Activated naive CD8-positive, alpha-beta T cell treated with anti-CD3 and anti-CD28 coated beads for 36 hours (primary cell): ENCODE measurements at regions not wholly inside any gene's neighbourhood (a gene's known extent, or its start where the extent isn't known, plus 50 kb on each side); places are given as distances from the start of the nearest gene placed in this dataset.
"Not testable (repeated sequence)": the region's sequence is repeated elsewhere in the genome, so short reads cannot be mapped to it uniquely, and the experiment has no call there.

Experiments used
- DNase-seq: peaks from one replicate; pipeline ENCODE4 v3.0.0; 2021
- H3K27ac Mint-ChIP-seq: one replicate; pipeline ENCODE4 v1.8.0; 2022; ENCODE audit warnings: mild to moderate bottlenecking, moderate library complexity, mixed read lengths
- H3K27me3 Mint-ChIP-seq: one replicate; pipeline ENCODE4 v1.8.0; 2022; ENCODE audit warnings: mild to moderate bottlenecking, mixed read lengths
- H3K36me3 Mint-ChIP-seq: one replicate; pipeline ENCODE4 v1.8.0; 2021; ENCODE audit warnings: mild to moderate bottlenecking, mixed read lengths
- H3K4me1 Mint-ChIP-seq: one replicate; pipeline ENCODE4 v1.8.0; 2021; ENCODE audit warnings: mixed read lengths
- H3K4me3 Mint-ChIP-seq: one replicate; pipeline ENCODE4 v1.8.0; 2022; ENCODE audit warnings: mild to moderate bottlenecking, moderate library complexity, mixed read lengths
- H3K9me3 Mint-ChIP-seq: one replicate; pipeline ENCODE4 v1.8.0; 2022; ENCODE audit warnings: mixed read lengths

GRCh38 chr1:149248610-149249009 lies 145.3 kb upstream of the NBPF9 start:
- not testable (repeated sequence) for H3K9me3 Mint-ChIP-seq, H3K4me1 Mint-ChIP-seq, H3K27ac Mint-ChIP-seq

GRCh38 chr1:149249850-149250467 lies 146.6 kb upstream of the NBPF9 start:
- not testable (repeated sequence) for H3K4me3 Mint-ChIP-seq, H3K4me1 Mint-ChIP-seq, H3K27me3 Mint-ChIP-seq, H3K27ac Mint-ChIP-seq, H3K36me3 Mint-ChIP-seq, DNase-seq, H3K9me3 Mint-ChIP-seq

More at GRCh38 chr1:149248610-149249009, 145.3 kb upstream of the NBPF9 start:
- H3K27me3 Mint-ChIP-seq, DNase-seq, H3K4me3 Mint-ChIP-seq, H3K36me3 Mint-ChIP-seq: not testable (repeated sequence)

DNA sequence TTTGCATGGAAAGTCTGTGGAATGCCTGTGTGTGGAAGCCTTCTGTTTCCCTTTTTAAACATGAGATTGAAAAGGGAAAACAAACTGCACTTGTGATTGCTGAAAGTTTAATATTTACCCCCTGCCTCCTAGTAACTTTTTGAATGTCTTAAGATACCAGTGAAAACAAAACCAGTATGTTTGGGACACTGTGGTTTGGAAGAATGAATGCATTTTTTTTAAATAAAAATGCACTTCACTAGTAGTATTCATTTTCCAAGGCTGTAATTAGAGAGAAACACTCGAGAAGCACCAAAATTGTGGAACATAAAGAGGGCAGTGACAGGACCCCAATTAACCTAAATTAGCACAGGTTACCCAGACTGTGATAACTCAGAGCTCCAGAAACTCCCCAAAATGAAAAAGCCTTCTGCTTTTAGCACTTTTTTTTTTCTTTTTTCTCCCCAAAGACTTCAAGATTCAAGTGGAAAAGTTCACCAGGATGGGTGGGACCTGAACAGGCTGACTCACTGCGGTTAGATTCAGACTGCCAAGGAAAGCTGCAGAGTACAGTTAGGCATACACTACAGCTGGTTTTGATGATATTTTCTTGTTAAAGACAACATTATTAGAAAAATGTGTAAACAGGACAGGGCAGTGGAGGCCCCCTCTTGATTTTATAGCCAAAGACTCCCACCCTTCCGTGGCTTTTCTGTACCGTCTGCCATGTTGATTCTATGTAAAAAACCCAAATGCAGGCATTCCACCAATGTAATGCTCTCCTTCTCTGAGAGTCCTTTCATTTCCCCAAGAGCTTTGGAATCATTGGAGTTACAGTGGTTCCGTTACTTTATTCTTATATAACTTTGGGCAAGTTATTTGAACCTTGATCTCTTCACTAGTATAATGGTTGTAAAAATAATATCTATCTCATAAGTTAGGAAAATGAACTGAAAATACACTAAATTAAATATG lies 151.8 kb upstream of the NBPF9 start:
- H3K27me3 Mint-ChIP-seq, H3K27ac Mint-ChIP-seq, H3K9me3 Mint-ChIP-seq, H3K4me3 Mint-ChIP-seq, DNase-seq, H3K4me1 Mint-ChIP-seq, H3K36me3 Mint-ChIP-seq: not testable (repeated sequence)

DNA sequence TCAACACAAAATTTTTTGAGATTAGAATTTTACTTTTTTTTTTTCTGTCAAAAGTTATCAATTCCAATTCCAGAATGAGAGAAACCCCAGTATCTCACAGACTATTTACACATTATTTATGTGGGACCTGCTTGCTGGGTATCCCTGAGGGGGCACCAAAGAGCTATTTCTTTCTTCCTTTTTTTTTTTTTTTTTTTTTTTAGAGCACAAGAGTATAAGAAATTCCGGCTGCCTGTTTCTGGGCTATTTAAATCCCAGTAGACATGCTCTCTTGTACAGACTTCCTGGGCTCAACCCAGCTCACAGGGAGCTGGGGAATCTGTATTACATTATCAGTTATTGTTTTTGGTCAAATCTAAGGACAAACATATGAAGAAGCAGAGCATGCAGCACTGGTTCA lies 156.9 kb upstream of the NBPF9 start:
- not testable (repeated sequence) for DNase-seq, H3K4me1 Mint-ChIP-seq, H3K4me3 Mint-ChIP-seq, H3K36me3 Mint-ChIP-seq, H3K27me3 Mint-ChIP-seq, H3K9me3 Mint-ChIP-seq, H3K27ac Mint-ChIP-seq

- not testable (repeated sequence) for H3K9me3 Mint-ChIP-seq, H3K4me1 Mint-ChIP-seq, DNase-seq, H3K27me3 Mint-ChIP-seq, H3K27ac Mint-ChIP-seq, H3K36me3 Mint-ChIP-seq, H3K4me3 Mint-ChIP-seq
Observed at GRCh38 chr1:149260736-149261340, 157.5 kb upstream of the NBPF9 start.

DNA sequence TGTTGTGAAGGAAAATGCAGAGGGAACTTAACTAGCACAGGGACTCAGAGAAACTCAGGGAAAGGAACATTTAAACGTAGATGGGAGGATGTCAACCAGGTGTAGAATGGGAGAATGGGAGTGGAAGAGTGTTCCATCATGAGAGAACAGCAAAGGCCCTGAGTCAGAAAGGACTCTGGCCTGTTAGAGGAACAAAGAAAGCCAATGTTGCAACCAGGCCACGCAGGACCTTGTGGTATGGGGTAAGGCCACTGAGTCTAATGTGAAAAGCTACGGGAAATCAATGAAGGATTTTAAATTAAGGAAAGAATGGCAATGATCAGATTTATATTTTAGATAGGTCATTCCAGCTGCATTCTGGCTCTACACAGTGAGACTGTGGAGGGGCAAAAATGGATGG lies 163.9 kb upstream of the NBPF9 start:
- DNase-seq, H3K9me3 Mint-ChIP-seq, H3K36me3 Mint-ChIP-seq, H3K4me1 Mint-ChIP-seq, H3K27me3 Mint-ChIP-seq, H3K4me3 Mint-ChIP-seq, H3K27ac Mint-ChIP-seq: not testable (repeated sequence)

- H3K4me3 Mint-ChIP-seq, H3K9me3 Mint-ChIP-seq, DNase-seq, H3K27ac Mint-ChIP-seq, H3K27me3 Mint-ChIP-seq, H3K36me3 Mint-ChIP-seq, H3K4me1 Mint-ChIP-seq: not testable (repeated sequence)
Observed at GRCh38 chr1:149269001-149269702, 165.8 kb upstream of the NBPF9 start.

DNA sequence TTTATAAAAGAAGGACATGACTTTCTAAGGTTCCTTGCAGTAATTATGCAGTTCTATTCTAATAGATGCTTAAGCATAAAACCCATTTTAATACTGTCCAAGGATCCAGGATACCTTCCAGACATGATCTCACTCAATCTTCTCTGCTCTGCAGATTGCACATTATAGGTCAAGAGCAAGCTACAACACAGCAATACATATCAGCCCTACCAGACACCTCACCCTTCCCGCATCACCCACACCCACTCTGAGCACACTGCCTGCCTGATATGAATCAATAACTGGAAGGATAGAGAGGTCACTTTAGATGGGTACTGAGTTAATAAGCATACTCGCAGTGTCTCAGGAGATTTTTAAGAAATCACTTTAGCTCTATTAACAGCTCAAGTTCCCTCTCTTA lies 166.5 kb upstream of the NBPF9 start:
- H3K27me3 Mint-ChIP-seq, H3K4me1 Mint-ChIP-seq, DNase-seq, H3K4me3 Mint-ChIP-seq, H3K9me3 Mint-ChIP-seq, H3K27ac Mint-ChIP-seq, H3K36me3 Mint-ChIP-seq: not testable (repeated sequence)

GRCh38 chr1:149274493-149274892 lies 171.1 kb upstream of the NBPF9 start:
- H3K4me3 Mint-ChIP-seq, H3K4me1 Mint-ChIP-seq, H3K27ac Mint-ChIP-seq, H3K27me3 Mint-ChIP-seq, H3K9me3 Mint-ChIP-seq, H3K36me3 Mint-ChIP-seq, DNase-seq: not testable (repeated sequence)

GRCh38 chr1:149275802-149276201 lies 172.5 kb upstream of the NBPF9 start:
- not testable (repeated sequence) for H3K27me3 Mint-ChIP-seq, H3K4me1 Mint-ChIP-seq, DNase-seq, H3K27ac Mint-ChIP-seq, H3K4me3 Mint-ChIP-seq, H3K36me3 Mint-ChIP-seq, H3K9me3 Mint-ChIP-seq

DNA sequence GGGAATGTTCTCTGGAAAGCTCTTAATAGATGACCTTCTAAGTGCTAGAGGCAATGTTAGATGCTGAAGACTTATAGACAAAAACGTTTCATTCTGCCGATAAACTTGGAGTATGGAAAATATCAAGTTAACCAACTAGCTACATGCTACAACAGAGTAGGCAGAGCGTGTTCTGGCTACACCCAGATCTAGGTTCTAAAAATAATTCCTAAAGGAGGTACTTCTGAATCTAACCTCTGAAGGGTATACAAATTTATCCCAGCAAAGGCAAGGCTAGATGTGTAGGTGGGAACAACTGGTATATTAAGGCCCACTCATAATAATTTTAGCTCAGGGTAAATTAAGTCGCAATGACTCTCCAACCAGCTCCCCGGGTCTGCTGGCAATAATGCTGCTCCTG lies 173.1 kb upstream of the NBPF9 start:
- H3K9me3 Mint-ChIP-seq, H3K4me1 Mint-ChIP-seq, H3K4me3 Mint-ChIP-seq, H3K36me3 Mint-ChIP-seq, DNase-seq, H3K27me3 Mint-ChIP-seq, H3K27ac Mint-ChIP-seq: not testable (repeated sequence)

- not testable (repeated sequence) for H3K27ac Mint-ChIP-seq, H3K9me3 Mint-ChIP-seq, H3K4me1 Mint-ChIP-seq, H3K4me3 Mint-ChIP-seq, H3K27me3 Mint-ChIP-seq, DNase-seq, H3K36me3 Mint-ChIP-seq
Observed at GRCh38 chr1:149278156-149278555, 174.8 kb upstream of the NBPF9 start.

GRCh38 chr1:149279015-149279414 lies 175.7 kb upstream of the NBPF9 start:
- H3K4me1 Mint-ChIP-seq, DNase-seq, H3K27ac Mint-ChIP-seq, H3K9me3 Mint-ChIP-seq, H3K4me3 Mint-ChIP-seq, H3K36me3 Mint-ChIP-seq, H3K27me3 Mint-ChIP-seq: not testable (repeated sequence)

DNA sequence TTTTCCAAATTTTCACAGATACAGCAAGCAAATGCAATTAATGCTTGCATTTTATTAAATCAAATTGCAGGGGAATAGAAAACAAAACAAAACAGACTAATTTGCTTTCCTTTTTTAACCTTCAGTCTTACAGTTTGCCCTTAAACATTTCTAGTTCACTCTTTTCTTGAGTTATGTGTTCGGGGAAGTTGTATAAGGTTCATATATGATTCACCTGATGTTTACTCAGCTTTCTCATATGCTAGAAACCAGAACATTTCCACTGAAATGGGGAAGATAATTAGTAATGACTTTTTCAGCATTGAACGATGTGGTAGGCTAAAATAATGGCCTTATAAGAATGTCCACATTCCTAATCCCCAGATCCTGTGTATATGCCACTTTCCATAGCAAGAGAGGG lies 176.2 kb upstream of the NBPF9 start:
- H3K4me3 Mint-ChIP-seq: not testable (repeated sequence)

DNA sequence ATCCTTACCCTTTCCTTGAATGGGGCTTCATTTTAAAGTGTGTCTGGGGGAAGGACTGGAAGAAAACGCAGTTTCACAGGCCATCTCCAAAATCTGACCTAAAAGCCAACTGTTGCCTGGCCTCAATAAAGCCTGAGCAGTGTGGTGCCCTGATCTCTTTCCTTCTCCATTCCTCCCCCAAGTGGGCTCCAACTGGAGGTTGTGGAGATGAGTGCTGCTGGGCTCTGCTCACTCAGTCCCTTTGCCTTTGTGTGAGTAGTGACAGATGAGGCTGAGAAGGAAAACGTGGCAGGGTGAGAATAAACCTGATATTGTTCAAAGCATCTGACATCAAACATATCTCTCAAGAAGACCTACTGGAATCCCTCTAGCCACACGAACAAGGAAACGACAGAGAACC lies 181.4 kb upstream of the NBPF9 start:
- not testable (repeated sequence) for H3K27me3 Mint-ChIP-seq, H3K9me3 Mint-ChIP-seq, H3K4me3 Mint-ChIP-seq, H3K4me1 Mint-ChIP-seq, H3K36me3 Mint-ChIP-seq, H3K27ac Mint-ChIP-seq, DNase-seq

More for the DNA sequence above, 176.2 kb upstream of the NBPF9 start:
- H3K36me3 Mint-ChIP-seq, DNase-seq, H3K4me1 Mint-ChIP-seq, H3K27ac Mint-ChIP-seq, H3K27me3 Mint-ChIP-seq, H3K9me3 Mint-ChIP-seq: not testable (repeated sequence)
